BE2C (cell line): ENCODE measurements at regions not wholly inside any gene's neighbourhood (a gene's known extent, or its start where the extent isn't known, plus 50 kb on each side); places are given as distances from the start of the nearest gene placed in this dataset.

ENCODE experiments used
- DNase-seq: peaks from one replicate; pipeline ENCODE4 v3.0.0-alpha.2; 2020
- H3K27me3 ChIP-seq: fragments of 250-450 bp; sonication (Bioruptor Pico); 2 replicates; pipeline ENCODE4 v1.5.1; 2020; ENCODE audit warnings: mild to moderate bottlenecking
- H3K36me3 ChIP-seq: fragments of 250-450 bp; sonication (Bioruptor Pico); 2 replicates; pipeline ENCODE4 v1.5.1; 2020; ENCODE audit warnings: mild to moderate bottlenecking
- H3K4me1 ChIP-seq: fragments of 250-450 bp; sonication (Bioruptor Pico); 2 replicates; pipeline ENCODE4 v1.5.1; 2020
- H3K4me3 ChIP-seq: 2 replicates; pipeline ENCODE4 v1.5.1; 2011; ENCODE audit warnings: low read depth, low read length
- H3K9me3 ChIP-seq: fragments of 250-450 bp; sonication (Bioruptor Pico); 2 replicates; pipeline ENCODE4 v1.5.1; 2020
- CTCF ChIP-seq: IDR thresholded peaks from 2 replicates; pipeline ENCODE4 v1.5.1; 2012; ENCODE audit warnings: mild to moderate bottlenecking, low read depth, low read length

GRCh38 chr1:59193443-59194093 lies 103.3 kb upstream of the FGGY start:
- DNase-seq: no peak
- Histone ChIP-seq H3K36me3 (no peaks in the 10 kb centered on the region), H3K4me1 (no peaks in the 10 kb centered on the region)

GRCh38 chr1:59194621-59195020 lies 102.3 kb upstream of the FGGY start:
- Histone ChIP-seq H3K36me3 (no peaks in the 10 kb centered on the region), H3K4me1 (no peaks in the 10 kb centered on the region), H3K27me3 (no peaks in the 10 kb centered on the region), H3K9me3 (no peaks in the 10 kb centered on the region), H3K4me3 (no peak overlapping the region)
- no peak for TF ChIP-seq CTCF
- no peak for DNase-seq

More at GRCh38 chr1:59193443-59194093, 103.3 kb upstream of the FGGY start:
- Histone ChIP-seq H3K27me3 (no peaks in the 10 kb centered on the region), H3K4me3 (no peak overlapping the region), H3K9me3 (no peaks in the 10 kb centered on the region)
- TF ChIP-seq CTCF: no peak

GRCh38 chr1:59195151-59195550 lies 101.7 kb upstream of the FGGY start:
- no peak for TF ChIP-seq CTCF
- Histone ChIP-seq H3K4me3 (no peak overlapping the region), H3K36me3 (no peaks in the 10 kb centered on the region), H3K27me3 (no peaks in the 10 kb centered on the region), H3K4me1 (no peaks in the 10 kb centered on the region), H3K9me3 (no peaks in the 10 kb centered on the region)
- DNase-seq: no peak

- H3K36me3 ChIP-seq: no peaks in the 10 kb centered on the region
- no peak for DNase-seq
- TF ChIP-seq CTCF: no peak
- H3K9me3 ChIP-seq: no peaks in the 10 kb centered on the region
- no peaks in the 10 kb centered on the region for H3K4me1 ChIP-seq
- no peak overlapping the region for H3K4me3 ChIP-seq
- no peaks in the 10 kb centered on the region for H3K27me3 ChIP-seq
Observed at GRCh38 chr1:59198564-59198963, 98.3 kb upstream of the FGGY start.

- no peaks in the 10 kb centered on the region for H3K9me3 ChIP-seq
- no peak overlapping the region for H3K4me3 ChIP-seq
- no peak for DNase-seq
- no peaks in the 10 kb centered on the region for H3K27me3 ChIP-seq
- no peaks in the 10 kb centered on the region for H3K36me3 ChIP-seq
- no peaks in the 10 kb centered on the region for H3K4me1 ChIP-seq
- no peak for TF ChIP-seq CTCF
Observed at GRCh38 chr1:59199147-59199546, 97.7 kb upstream of the FGGY start.

GRCh38 chr1:59199719-59200376 lies 97.0 kb upstream of the FGGY start:
- Histone ChIP-seq H3K27me3 (no peaks in the 10 kb centered on the region), H3K9me3 (no peaks in the 10 kb centered on the region), H3K4me3 (no peak overlapping the region), H3K4me1 (no peaks in the 10 kb centered on the region), H3K36me3 (no peaks in the 10 kb centered on the region)
- no peak for DNase-seq
- no peak for TF ChIP-seq CTCF
